ENCODE measurements at regions not wholly inside any gene's neighbourhood (a gene's known extent, or its start where the extent isn't known, plus 50 kb on each side); places are given as distances from the start of the nearest gene placed in this dataset.

DNA sequence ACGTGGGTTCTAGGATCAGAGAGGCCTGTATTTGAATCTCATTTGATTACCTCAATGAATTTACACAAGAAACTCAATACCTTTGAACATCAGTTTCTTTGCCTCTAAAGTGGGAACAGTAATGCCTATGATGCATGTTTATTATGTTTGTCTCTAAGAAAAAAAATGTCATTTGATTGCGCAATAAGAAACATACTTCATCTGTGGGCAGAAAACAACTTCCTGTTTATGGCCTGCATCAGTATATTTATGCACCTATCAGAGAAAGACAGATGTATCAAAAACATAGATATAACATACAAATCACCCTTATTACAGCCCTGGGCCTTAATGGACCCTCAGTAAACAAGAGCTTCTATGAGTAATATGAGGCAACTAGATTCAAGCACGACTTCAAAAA is 516.4 kb upstream of the ARID1B start:
- TF ChIP-seq POLR2AphosphoS5 (IDR thresholded peaks at IDR 0.05; ENCODE audit: low read depth), result no peak
- DNase-seq (ENCODE audit: low read depth in 1 of 2, low spot score in 1 of 2), result no peak
- H3K27ac ChIP-seq (replicated peaks), result no peak overlapping the region
- H3K4me3 ChIP-seq (replicated peaks; ENCODE audit: insufficient read depth, low read length), result no peak overlapping the region
- no peaks in the 10 kb centered on the region for H3K27me3 ChIP-seq (ENCODE audit: insufficient read depth, poor library complexity, severe bottlenecking)

GRCh38 chr6:156258981-156259380 is 518.2 kb upstream of the ARID1B start:
- Histone ChIP-seq H3K27me3 (ENCODE audit: insufficient read depth, poor library complexity, severe bottlenecking) (no peaks in the 10 kb centered on the region), H3K4me3 (replicated peaks; ENCODE audit: insufficient read depth, low read length) (no peak overlapping the region), H3K27ac (replicated peaks) (no peak overlapping the region)
- no peak for DNase-seq (ENCODE audit: low read depth in 1 of 2, low spot score in 1 of 2)
- TF ChIP-seq, protein P1, sequence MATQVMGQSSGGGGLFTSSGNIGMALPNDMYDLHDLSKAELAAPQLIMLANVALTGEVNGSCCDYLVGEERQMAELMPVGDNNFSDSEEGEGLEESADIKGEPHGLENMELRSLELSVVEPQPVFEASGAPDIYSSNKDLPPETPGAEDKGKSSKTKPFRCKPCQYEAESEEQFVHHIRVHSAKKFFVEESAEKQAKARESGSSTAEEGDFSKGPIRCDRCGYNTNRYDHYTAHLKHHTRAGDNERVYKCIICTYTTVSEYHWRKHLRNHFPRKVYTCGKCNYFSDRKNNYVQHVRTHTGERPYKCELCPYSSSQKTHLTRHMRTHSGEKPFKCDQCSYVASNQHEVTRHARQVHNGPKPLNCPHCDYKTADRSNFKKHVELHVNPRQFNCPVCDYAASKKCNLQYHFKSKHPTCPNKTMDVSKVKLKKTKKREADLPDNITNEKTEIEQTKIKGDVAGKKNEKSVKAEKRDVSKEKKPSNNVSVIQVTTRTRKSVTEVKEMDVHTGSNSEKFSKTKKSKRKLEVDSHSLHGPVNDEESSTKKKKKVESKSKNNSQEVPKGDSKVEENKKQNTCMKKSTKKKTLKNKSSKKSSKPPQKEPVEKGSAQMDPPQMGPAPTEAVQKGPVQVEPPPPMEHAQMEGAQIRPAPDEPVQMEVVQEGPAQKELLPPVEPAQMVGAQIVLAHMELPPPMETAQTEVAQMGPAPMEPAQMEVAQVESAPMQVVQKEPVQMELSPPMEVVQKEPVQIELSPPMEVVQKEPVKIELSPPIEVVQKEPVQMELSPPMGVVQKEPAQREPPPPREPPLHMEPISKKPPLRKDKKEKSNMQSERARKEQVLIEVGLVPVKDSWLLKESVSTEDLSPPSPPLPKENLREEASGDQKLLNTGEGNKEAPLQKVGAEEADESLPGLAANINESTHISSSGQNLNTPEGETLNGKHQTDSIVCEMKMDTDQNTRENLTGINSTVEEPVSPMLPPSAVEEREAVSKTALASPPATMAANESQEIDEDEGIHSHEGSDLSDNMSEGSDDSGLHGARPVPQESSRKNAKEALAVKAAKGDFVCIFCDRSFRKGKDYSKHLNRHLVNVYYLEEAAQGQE (IDR thresholded peaks at IDR 0.05; ENCODE audit: insufficient replicate concordance, low read depth), result no peak
- TF ChIP-seq, protein P2, sequence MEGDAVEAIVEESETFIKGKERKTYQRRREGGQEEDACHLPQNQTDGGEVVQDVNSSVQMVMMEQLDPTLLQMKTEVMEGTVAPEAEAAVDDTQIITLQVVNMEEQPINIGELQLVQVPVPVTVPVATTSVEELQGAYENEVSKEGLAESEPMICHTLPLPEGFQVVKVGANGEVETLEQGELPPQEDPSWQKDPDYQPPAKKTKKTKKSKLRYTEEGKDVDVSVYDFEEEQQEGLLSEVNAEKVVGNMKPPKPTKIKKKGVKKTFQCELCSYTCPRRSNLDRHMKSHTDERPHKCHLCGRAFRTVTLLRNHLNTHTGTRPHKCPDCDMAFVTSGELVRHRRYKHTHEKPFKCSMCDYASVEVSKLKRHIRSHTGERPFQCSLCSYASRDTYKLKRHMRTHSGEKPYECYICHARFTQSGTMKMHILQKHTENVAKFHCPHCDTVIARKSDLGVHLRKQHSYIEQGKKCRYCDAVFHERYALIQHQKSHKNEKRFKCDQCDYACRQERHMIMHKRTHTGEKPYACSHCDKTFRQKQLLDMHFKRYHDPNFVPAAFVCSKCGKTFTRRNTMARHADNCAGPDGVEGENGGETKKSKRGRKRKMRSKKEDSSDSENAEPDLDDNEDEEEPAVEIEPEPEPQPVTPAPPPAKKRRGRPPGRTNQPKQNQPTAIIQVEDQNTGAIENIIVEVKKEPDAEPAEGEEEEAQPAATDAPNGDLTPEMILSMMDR (IDR thresholded peaks at IDR 0.05; ENCODE audit: insufficient read depth, low read length), result no peak
- no peak for TF ChIP-seq SPI1 (IDR thresholded peaks at IDR 0.05; ENCODE audit: borderline replicate concordance, low read depth)
- no peak for TF ChIP-seq POLR2AphosphoS5 (IDR thresholded peaks at IDR 0.05; ENCODE audit: low read depth)
- no peak for TF ChIP-seq GABPA (IDR thresholded peaks at IDR 0.05; ENCODE audit: low read depth)

- Histone ChIP-seq H3K27ac (replicated peaks) (no peak overlapping the region), H3K27me3 (ENCODE audit: insufficient read depth, poor library complexity, severe bottlenecking) (no peaks in the 10 kb centered on the region), H3K4me3 (replicated peaks; ENCODE audit: insufficient read depth, low read length) (no peak overlapping the region)
- no peak for DNase-seq (ENCODE audit: low read depth in 1 of 2, low spot score in 1 of 2)
- TF ChIP-seq, protein P2 (IDR thresholded peaks at IDR 0.05; ENCODE audit: insufficient read depth, low read length), result no peak
- TF ChIP-seq GABPA (IDR thresholded peaks at IDR 0.05; ENCODE audit: low read depth) (no peak), SPI1 (IDR thresholded peaks at IDR 0.05; ENCODE audit: borderline replicate concordance, low read depth) (no peak), POLR2AphosphoS5 (IDR thresholded peaks at IDR 0.05; ENCODE audit: low read depth) (no peak)
- TF ChIP-seq, protein P1 (IDR thresholded peaks at IDR 0.05; ENCODE audit: insufficient replicate concordance, low read depth), result no peak
Observed at GRCh38 chr6:156256161-156256560, 521.0 kb upstream of the ARID1B start.

GRCh38 chr6:156254240-156254639 is 522.9 kb upstream of the ARID1B start:
- TF ChIP-seq, protein P2 (IDR thresholded peaks at IDR 0.05; ENCODE audit: insufficient read depth, low read length), result no peak
- TF ChIP-seq POLR2AphosphoS5 (IDR thresholded peaks at IDR 0.05; ENCODE audit: low read depth) (no peak), GABPA (IDR thresholded peaks at IDR 0.05; ENCODE audit: low read depth) (no peak), SPI1 (IDR thresholded peaks at IDR 0.05; ENCODE audit: borderline replicate concordance, low read depth) (no peak)
- TF ChIP-seq, protein P1 (IDR thresholded peaks at IDR 0.05; ENCODE audit: insufficient replicate concordance, low read depth), result no peak
- no peak overlapping the region for H3K27ac ChIP-seq (replicated peaks)
- DNase-seq (ENCODE audit: low read depth in 1 of 2, low spot score in 1 of 2), result no peak

More at GRCh38 chr6:156254240-156254639, 522.9 kb upstream of the ARID1B start:
- Histone ChIP-seq H3K27me3 (ENCODE audit: insufficient read depth, poor library complexity, severe bottlenecking) (no peaks in the 10 kb centered on the region), H3K4me3 (replicated peaks; ENCODE audit: insufficient read depth, low read length) (no peak overlapping the region)
